ENCODE measurements at regions not wholly inside any gene's neighbourhood (a gene's known extent, or its start where the extent isn't known, plus 50 kb on each side); places are given as distances from the start of the nearest gene placed in this dataset.

DNA sequence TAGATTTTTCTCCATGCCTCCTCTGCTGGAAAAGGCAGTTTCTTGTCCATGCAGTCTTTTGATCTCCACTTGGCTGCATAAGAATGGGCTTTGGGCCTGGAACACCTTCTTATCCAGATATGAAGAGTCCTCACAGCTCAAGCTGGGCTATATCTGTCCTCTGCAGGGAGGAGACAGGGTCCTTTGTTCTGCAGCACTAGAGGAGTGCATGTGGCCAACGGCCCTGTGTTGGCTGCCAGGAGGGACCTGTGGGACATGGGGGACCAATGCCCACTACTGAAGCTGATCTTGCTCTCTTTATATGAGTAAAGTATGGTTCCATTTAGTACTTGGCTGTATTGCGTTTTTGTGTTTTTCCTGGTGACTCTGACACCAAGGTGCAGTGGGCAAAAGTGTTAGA is 157.3 kb upstream of the ABI3BP start:
- no peaks in the 10 kb centered on the region for H3K9me3 ChIP-seq
- ATAC-seq (no peak), DNase-seq (no peak)
- H3K27ac ChIP-seq = no peak overlapping the region
- TF ChIP-seq CTCF (IDR thresholded peaks at IDR 0.05) = no peak
- H3K27me3 ChIP-seq (ENCODE audit: insufficient read depth in 3 of 3, low read length in 2 of 3) = no peaks in the 10 kb centered on the region
- WGBS, 3 donors = 63 to 78% (median 70%) methylated on average over 2 of the region's 2 CpGs
- intact Hi-C loops (cut with DNase I) = no loop called here
- H3K36me3 ChIP-seq (ENCODE audit: insufficient read depth in 1 of 2, low read depth in 1 of 2) = no peaks in the 10 kb centered on the region
- no peaks in the 10 kb centered on the region for H3K4me1 ChIP-seq
- H3K4me3 ChIP-seq = no peak overlapping the region

DNA sequence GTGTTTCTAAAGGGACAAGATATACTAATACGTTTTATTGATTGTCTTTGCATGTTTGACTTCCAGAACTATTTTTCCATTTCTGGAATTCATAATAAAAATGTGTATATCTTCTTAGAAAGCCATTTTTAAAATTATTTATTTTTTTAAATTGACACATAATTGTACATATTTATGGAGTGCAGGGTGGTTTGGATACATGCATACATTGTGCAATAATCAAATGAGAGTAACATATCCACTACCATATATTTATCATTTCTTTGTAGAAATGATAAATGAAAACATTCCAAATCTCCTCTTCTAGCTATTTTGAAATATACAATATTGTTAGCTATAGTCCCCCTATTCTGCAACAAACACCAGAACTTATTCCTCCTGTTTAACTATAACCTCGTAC is 156.5 kb upstream of the ABI3BP start:
- Histone ChIP-seq H3K27ac (no peak overlapping the region), H3K9me3 (no peaks in the 10 kb centered on the region), H3K36me3 (ENCODE audit: insufficient read depth in 1 of 2, low read depth in 1 of 2) (no peaks in the 10 kb centered on the region), H3K4me3 (no peak overlapping the region), H3K4me1 (no peaks in the 10 kb centered on the region), H3K27me3 (ENCODE audit: insufficient read depth in 3 of 3, low read length in 2 of 3) (no peaks in the 10 kb centered on the region)
- TF ChIP-seq CTCF (IDR thresholded peaks at IDR 0.05) = no peak
- DNase-seq (no peak), ATAC-seq (no peak)
- 67 to 91% (median 88%) methylated on average over 2 of the region's 2 CpGs for WGBS, 3 donors
- intact Hi-C loops (cut with DNase I) = no loop called here

- Histone ChIP-seq H3K9me3 (no peaks in the 10 kb centered on the region), H3K4me1 (no peaks in the 10 kb centered on the region), H3K27me3 (ENCODE audit: insufficient read depth in 3 of 3, low read length in 2 of 3) (no peaks in the 10 kb centered on the region), H3K4me3 (no peak overlapping the region), H3K36me3 (ENCODE audit: insufficient read depth in 1 of 2, low read depth in 1 of 2) (no peaks in the 10 kb centered on the region), H3K27ac (no peak overlapping the region)
- ATAC-seq (no peak), DNase-seq (no peak)
- intact Hi-C loops (cut with DNase I) = no loop called here
- 54 to 65% (median 61%) methylated on average over 1 of the region's 1 CpG for WGBS, 3 donors
- no peak for TF ChIP-seq CTCF (IDR thresholded peaks at IDR 0.05)
Observed at GRCh38 chr3:101149251-101149650, 156.0 kb upstream of the ABI3BP start.

DNA sequence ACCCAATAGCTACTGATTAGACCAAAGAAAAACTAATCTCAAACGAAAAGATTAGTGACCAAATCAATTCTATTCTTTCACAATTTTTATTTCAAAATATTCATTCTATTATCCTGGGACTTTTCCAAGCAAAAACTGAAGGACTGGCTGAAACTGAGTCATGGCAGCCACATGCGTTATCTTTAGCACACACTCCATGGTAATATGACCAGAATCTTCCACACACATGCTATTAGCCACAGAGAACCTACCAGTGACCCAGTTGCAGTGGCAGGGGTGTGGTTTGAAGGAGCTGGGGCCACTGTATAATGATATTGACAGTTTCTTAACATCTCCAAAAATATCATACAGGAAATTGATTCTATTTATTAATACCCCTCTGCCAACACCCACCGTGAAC is 154.8 kb upstream of the ABI3BP start:
- intact Hi-C loops (cut with DNase I) = no loop called here
- ATAC-seq = no peak
- Histone ChIP-seq H3K27me3 (ENCODE audit: insufficient read depth in 3 of 3, low read length in 2 of 3) (no peaks in the 10 kb centered on the region), H3K36me3 (ENCODE audit: insufficient read depth in 1 of 2, low read depth in 1 of 2) (no peaks in the 10 kb centered on the region), H3K9me3 (no peaks in the 10 kb centered on the region), H3K4me1 (no peaks in the 10 kb centered on the region), H3K27ac (no peak overlapping the region), H3K4me3 (no peak overlapping the region)
- TF ChIP-seq CTCF (IDR thresholded peaks at IDR 0.05) = no peak
- 65 to 75% (median 75%) methylated on average over 3 of the region's 3 CpGs for WGBS, 3 donors
- DNase-seq = no peak

- TF ChIP-seq CTCF (IDR thresholded peaks at IDR 0.05) = no peak
- Histone ChIP-seq H3K9me3 (no peaks in the 10 kb centered on the region), H3K27ac (no peak overlapping the region), H3K36me3 (ENCODE audit: insufficient read depth in 1 of 2, low read depth in 1 of 2) (no peaks in the 10 kb centered on the region), H3K4me3 (no peak overlapping the region), H3K27me3 (ENCODE audit: insufficient read depth in 3 of 3, low read length in 2 of 3) (no peaks in the 10 kb centered on the region), H3K4me1 (no peaks in the 10 kb centered on the region)
- intact Hi-C loops (cut with DNase I) = no loop called here
- DNase-seq (no peak), ATAC-seq (no peak)
- WGBS, 3 donors = 83 to 89% (median 87%) methylated on average over 2 of the region's 2 CpGs
Observed at GRCh38 chr3:101146946-101147345, 153.7 kb upstream of the ABI3BP start.

Measured in psoas muscle (tissue), 7 donors.